Muscle of leg (tissue), 3 donors: ENCODE measurements at regions not wholly inside any gene's neighbourhood (a gene's known extent, or its start where the extent isn't known, plus 50 kb on each side); places are given as distances from the start of the nearest gene placed in this dataset.

Experiments used
- DNase-seq: peaks from one replicate; pipeline ENCODE4 v3.0.0; 2013
- H3K27ac ChIP-seq: one replicate; pipeline ENCODE4 v1.5.1; 2013; ENCODE audit warnings: mild to moderate bottlenecking, low read length, control low read depth
- H3K27me3 ChIP-seq: one replicate; pipeline ENCODE4 v1.6.1; 2013; ENCODE audit warnings: low read length; ENCODE audit not compliant: control insufficient read depth, insufficient read depth
- H3K36me3 ChIP-seq: one replicate; pipeline ENCODE4 v1.6.1; 2013; ENCODE audit warnings: low read length; ENCODE audit not compliant: control insufficient read depth, insufficient read depth
- H3K4me1 ChIP-seq: one replicate; pipeline ENCODE4 v1.6.1; 2013; ENCODE audit warnings: low read length; ENCODE audit not compliant: control insufficient read depth, insufficient read depth
- H3K4me3 ChIP-seq: one replicate; pipeline ENCODE4 v1.5.1; 2013; ENCODE audit warnings: low read length, control low read depth
- H3K9me3 ChIP-seq: replicated peaks from 2 replicates; pipeline ENCODE4 v1.6.1; 2013; ENCODE audit warnings: low read depth, low read length; ENCODE audit not compliant: control insufficient read depth
- WGBS: methylation state at CpG from one replicate; pipeline ENCODE4 v1.1.5; 2013; ENCODE audit warnings: missing lambda C conversion rate; ENCODE audit not compliant: insufficient coverage; 5-methylcytosine and 5-hydroxymethylcytosine counted together

GRCh38 chr13:79912403-79912802 is 428.5 kb downstream of the SPRY2 start:
- Histone ChIP-seq H3K9me3 (no peaks in the 10 kb centered on the region), H3K4me3 (no peak overlapping the region), H3K4me1 (no peaks in the 10 kb centered on the region), H3K27ac (no peak overlapping the region), H3K36me3 (no peaks in the 10 kb centered on the region), H3K27me3 (no peaks in the 10 kb centered on the region)
- no peak for DNase-seq
- WGBS: no CpG with 5 or more reads among the region's 3 CpGs

- no peaks in the 10 kb centered on the region for H3K9me3 ChIP-seq
- H3K27me3 ChIP-seq: no peaks in the 10 kb centered on the region
- H3K4me1 ChIP-seq: no peaks in the 10 kb centered on the region
- H3K36me3 ChIP-seq: no peaks in the 10 kb centered on the region
- H3K27ac ChIP-seq: no peak overlapping the region
- 49% methylated on average over 3 of the region's 5 CpGs for WGBS
- no peak overlapping the region for H3K4me3 ChIP-seq
- no peak for DNase-seq
Measured at GRCh38 chr13:79910875-79911540, 429.9 kb downstream of the SPRY2 start.

GRCh38 chr13:79909644-79910043 is 428.7 kb downstream of the NDFIP2 start:
- H3K27me3 ChIP-seq: no peaks in the 10 kb centered on the region
- H3K4me1 ChIP-seq: no peaks in the 10 kb centered on the region
- no peaks in the 10 kb centered on the region for H3K36me3 ChIP-seq
- DNase-seq: no peak
- H3K4me3 ChIP-seq: no peak overlapping the region
- no peak overlapping the region for H3K27ac ChIP-seq
- no CpG with 5 or more reads among the region's 2 CpGs for WGBS
- no peaks in the 10 kb centered on the region for H3K9me3 ChIP-seq

- 36% methylated on average over 1 of the region's 3 CpGs for WGBS
- DNase-seq: no peak
- no peaks in the 10 kb centered on the region for H3K4me1 ChIP-seq
- H3K36me3 ChIP-seq: no peaks in the 10 kb centered on the region
- no peaks in the 10 kb centered on the region for H3K9me3 ChIP-seq
- H3K27ac ChIP-seq: no peak overlapping the region
- H3K4me3 ChIP-seq: no peak overlapping the region
- H3K27me3 ChIP-seq: no peaks in the 10 kb centered on the region
Measured at GRCh38 chr13:79908381-79908780, 427.4 kb downstream of the NDFIP2 start.

- Histone ChIP-seq H3K4me3 (no peak overlapping the region), H3K27ac (no peak overlapping the region), H3K4me1 (no peaks in the 10 kb centered on the region), H3K36me3 (no peaks in the 10 kb centered on the region), H3K9me3 (no peaks in the 10 kb centered on the region), H3K27me3 (no peaks in the 10 kb centered on the region)
- no CpG with 5 or more reads among the region's 1 CpG for WGBS
- DNase-seq: no peak
Measured at GRCh38 chr13:79907527-79907926, 426.6 kb downstream of the NDFIP2 start.

GRCh38 chr13:79906345-79906744 is 425.4 kb downstream of the NDFIP2 start:
- no CpG with 5 or more reads among the region's 3 CpGs for WGBS
- no peaks in the 10 kb centered on the region for H3K27me3 ChIP-seq
- H3K4me3 ChIP-seq: no peak overlapping the region
- DNase-seq: no peak
- no peaks in the 10 kb centered on the region for H3K36me3 ChIP-seq
- no peaks in the 10 kb centered on the region for H3K9me3 ChIP-seq
- no peaks in the 10 kb centered on the region for H3K4me1 ChIP-seq
- H3K27ac ChIP-seq: no peak overlapping the region

- no CpG with 5 or more reads among the region's 2 CpGs for WGBS
- no peaks in the 10 kb centered on the region for H3K9me3 ChIP-seq
- no peaks in the 10 kb centered on the region for H3K27me3 ChIP-seq
- H3K4me3 ChIP-seq: no peak overlapping the region
- no peaks in the 10 kb centered on the region for H3K36me3 ChIP-seq
- DNase-seq: no peak
- H3K4me1 ChIP-seq: no peaks in the 10 kb centered on the region
- H3K27ac ChIP-seq: no peak overlapping the region
Measured at GRCh38 chr13:79905018-79905417, 424.1 kb downstream of the NDFIP2 start.

GRCh38 chr13:79904581-79904980 is 423.6 kb downstream of the NDFIP2 start:
- Histone ChIP-seq H3K4me1 (no peaks in the 10 kb centered on the region), H3K36me3 (no peaks in the 10 kb centered on the region), H3K27me3 (no peaks in the 10 kb centered on the region), H3K9me3 (no peaks in the 10 kb centered on the region), H3K4me3 (no peak overlapping the region), H3K27ac (no peak overlapping the region)
- WGBS: no CpG with 5 or more reads among the region's 1 CpG
- DNase-seq: no peak

- no peak overlapping the region for H3K27ac ChIP-seq
- no peaks in the 10 kb centered on the region for H3K4me1 ChIP-seq
- H3K27me3 ChIP-seq: no peaks in the 10 kb centered on the region
- H3K9me3 ChIP-seq: no peaks in the 10 kb centered on the region
- no peaks in the 10 kb centered on the region for H3K36me3 ChIP-seq
- no peak for DNase-seq
- WGBS: 98% methylated on average over 4 of the region's 5 CpGs
- no peak overlapping the region for H3K4me3 ChIP-seq
Measured at GRCh38 chr13:79901336-79901735, 420.4 kb downstream of the NDFIP2 start.

GRCh38 chr13:79900356-79900755 is 419.4 kb downstream of the NDFIP2 start:
- WGBS: no CpG with 5 or more reads among the region's 1 CpG
- Histone ChIP-seq H3K27me3 (no peaks in the 10 kb centered on the region), H3K27ac (no peak overlapping the region), H3K9me3 (no peaks in the 10 kb centered on the region), H3K36me3 (no peaks in the 10 kb centered on the region), H3K4me1 (no peaks in the 10 kb centered on the region), H3K4me3 (no peak overlapping the region)
- no peak for DNase-seq

GRCh38 chr13:79898996-79899395 is 418.0 kb downstream of the NDFIP2 start:
- Histone ChIP-seq H3K4me3 (no peak overlapping the region), H3K9me3 (no peaks in the 10 kb centered on the region), H3K4me1 (no peaks in the 10 kb centered on the region), H3K27me3 (no peaks in the 10 kb centered on the region), H3K27ac (no peak overlapping the region), H3K36me3 (no peaks in the 10 kb centered on the region)
- WGBS: no CpG with 5 or more reads among the region's 1 CpG
- no peak for DNase-seq
